GM20000 (cell line): ENCODE measurements at regions not wholly inside any gene's neighbourhood (a gene's known extent, or its start where the extent isn't known, plus 50 kb on each side); places are given as distances from the start of the nearest gene placed in this dataset.

ENCODE experiments used
- DNase-seq: peaks from one replicate; pipeline ENCODE4 v3.0.0; 2012; ENCODE audit warnings: low spot score
- TF ChIP-seq, protein P1 (sequence below): IDR thresholded peaks from 2 replicates; pipeline ENCODE4 v1.5.1; 2012; ENCODE audit warnings: mild to moderate bottlenecking, control low read depth; ENCODE audit errors: extremely low read depth, missing control alignments

GRCh38 chr11:134522782-134523570 is 110.9 kb upstream of the B3GAT1 start:
- TF ChIP-seq, protein P1, sequence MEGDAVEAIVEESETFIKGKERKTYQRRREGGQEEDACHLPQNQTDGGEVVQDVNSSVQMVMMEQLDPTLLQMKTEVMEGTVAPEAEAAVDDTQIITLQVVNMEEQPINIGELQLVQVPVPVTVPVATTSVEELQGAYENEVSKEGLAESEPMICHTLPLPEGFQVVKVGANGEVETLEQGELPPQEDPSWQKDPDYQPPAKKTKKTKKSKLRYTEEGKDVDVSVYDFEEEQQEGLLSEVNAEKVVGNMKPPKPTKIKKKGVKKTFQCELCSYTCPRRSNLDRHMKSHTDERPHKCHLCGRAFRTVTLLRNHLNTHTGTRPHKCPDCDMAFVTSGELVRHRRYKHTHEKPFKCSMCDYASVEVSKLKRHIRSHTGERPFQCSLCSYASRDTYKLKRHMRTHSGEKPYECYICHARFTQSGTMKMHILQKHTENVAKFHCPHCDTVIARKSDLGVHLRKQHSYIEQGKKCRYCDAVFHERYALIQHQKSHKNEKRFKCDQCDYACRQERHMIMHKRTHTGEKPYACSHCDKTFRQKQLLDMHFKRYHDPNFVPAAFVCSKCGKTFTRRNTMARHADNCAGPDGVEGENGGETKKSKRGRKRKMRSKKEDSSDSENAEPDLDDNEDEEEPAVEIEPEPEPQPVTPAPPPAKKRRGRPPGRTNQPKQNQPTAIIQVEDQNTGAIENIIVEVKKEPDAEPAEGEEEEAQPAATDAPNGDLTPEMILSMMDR, result no peak
- DNase-seq, result no peak

DNA sequence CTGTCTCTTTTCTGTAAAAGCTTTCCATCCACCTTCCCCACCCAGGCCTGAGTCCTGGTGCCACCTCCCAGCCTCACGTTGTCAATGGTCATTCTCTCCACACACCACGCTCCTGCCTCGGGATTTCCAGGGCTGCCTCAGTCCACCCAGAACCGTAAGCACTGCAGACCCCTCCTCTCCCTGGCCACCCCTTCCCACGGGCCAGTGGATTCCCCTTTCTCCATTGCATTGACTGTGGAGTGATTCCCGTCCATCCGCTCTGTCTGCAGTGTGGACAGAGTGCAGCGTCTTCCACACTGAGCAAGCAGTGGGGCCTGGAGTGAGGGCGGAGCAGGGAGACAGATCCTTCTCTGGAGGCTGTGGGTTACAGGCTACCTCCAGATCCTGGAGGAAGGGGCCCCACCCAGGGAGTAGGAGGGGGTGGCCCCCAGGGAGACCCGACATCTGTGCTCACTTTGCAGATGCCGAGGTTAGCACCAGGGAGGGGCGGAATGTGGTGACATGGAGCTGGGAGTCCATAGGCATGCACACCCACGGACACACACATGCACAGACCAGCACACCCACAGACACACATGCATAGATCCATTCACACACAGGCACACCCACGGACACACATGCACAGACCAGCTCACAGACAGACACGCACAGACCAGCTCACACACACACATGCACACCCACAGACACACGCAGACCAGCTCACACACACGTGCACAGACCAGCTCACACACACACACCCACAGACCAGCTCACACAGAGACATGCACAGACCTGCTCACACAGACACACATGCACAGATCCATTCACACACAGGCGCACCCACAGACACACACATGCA is 109.6 kb upstream of the B3GAT1 start:
- no peak for DNase-seq
- TF ChIP-seq, protein P1, result no peak

DNA sequence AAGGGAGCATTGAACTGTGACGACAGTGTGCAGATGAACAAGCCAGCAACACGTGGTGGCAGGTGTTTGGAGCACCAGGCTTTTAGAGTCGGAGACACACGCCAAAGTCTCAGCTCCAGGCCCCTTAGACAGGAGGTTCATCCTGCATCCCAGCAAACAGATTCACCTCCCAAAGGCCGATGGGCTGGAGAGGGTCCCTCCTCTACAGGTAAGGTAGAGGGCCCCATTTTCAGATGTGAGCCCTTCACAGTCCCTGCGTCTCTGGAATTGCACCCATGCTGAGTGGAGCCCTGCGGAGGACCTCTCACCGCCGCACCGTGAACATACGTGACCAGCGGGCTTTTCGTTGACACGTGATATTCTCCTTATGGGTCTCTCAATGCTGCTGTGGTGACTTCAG is 109.0 kb upstream of the B3GAT1 start:
- TF ChIP-seq, protein P1, result no peak
- DNase-seq, result no peak

GRCh38 chr11:134519788-134520187 is 107.7 kb upstream of the B3GAT1 start:
- TF ChIP-seq, protein P1, result no peak
- DNase-seq, result no peak

DNA sequence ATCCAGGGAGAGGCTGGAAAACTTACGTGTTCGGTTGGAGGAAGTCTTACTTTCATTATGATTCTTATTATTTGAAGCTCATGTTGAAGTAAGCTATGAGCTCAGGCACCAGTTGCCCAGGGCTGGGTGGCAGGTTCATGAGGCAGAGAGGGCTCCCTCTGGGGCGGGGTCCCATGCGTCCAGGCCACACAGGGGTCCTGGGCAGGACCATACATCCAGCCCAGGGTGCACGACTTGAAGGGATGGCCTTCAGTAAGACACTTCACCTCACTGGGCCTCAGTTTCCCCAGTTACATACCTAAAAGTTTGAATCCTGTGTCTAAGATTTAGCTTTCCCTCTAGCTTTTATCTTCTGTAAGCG is 107.3 kb upstream of the B3GAT1 start:
- DNase-seq, result no peak
- TF ChIP-seq, protein P1, result no peak

DNA sequence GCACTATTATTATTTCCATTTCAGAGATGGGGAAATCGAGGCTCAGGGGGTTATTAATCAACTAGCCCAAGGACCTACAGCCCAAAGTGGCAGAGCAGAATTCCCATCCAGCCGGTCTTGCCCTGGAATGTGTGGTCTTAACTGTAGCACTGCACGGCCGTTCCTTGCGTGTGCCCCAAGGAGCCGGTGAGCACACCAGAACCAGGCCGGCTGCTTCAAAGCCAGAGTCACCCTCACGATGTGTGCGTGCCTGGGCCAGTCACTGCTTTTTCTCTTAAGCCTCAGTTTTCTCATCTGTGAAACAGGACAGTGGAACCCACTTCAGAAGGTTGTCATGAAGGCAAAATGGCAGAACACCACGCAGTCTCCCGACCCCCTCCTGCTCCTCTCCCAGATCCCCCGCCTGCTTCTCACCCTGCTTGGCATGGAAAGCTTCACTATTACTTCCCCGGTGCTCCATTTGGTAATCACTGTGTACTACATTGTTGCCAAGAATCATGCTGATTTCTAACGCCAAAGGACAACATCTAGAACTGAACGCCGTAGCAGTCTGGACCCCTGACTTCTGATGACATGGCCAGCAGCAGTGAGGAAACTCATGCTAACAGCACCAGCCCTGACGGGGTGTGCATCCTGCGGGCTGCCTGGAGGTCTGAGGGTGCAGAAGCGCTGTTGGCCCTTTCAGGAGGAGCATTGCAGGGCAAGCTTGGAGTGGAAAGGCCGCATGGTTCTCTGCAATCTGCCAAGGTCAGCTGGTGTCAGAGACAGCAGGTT is 106.8 kb upstream of the B3GAT1 start:
- TF ChIP-seq, protein P1, result no peak

More for the DNA sequence above, 106.8 kb upstream of the B3GAT1 start:
- DNase-seq, result no peak
